ENCODE measurements at regions not wholly inside any gene's neighbourhood (a gene's known extent, or its start where the extent isn't known, plus 50 kb on each side); places are given as distances from the start of the nearest gene placed in this dataset.

DNA sequence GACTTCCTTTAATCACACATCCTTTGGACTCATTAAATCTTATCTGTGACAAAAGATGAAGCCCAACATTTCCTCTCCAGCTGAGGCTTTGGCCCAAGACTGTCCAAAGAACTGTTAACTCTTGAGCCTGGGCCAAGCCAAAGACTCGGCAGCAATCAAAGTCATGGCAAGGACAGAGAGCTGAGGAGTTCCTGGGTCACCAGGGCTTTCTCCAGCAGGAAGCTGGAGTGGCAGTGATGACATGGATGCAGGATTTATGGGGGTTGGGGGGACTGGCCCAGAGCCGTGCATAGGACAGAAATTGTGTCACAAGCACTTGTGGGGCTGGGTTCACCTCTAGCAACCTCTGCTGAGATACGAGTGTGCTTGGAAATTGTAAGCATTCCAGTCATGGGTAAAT is 440.3 kb downstream of the PLK2 start:
- TF ChIP-seq CTCF (IDR thresholded peaks at IDR 0.05), result no peak
- TF ChIP-seq POLR2A (IDR thresholded peaks at IDR 0.05), result no peak
